GDM1 (cell line): ENCODE measurements at regions not wholly inside any gene's neighbourhood (a gene's known extent, or its start where the extent isn't known, plus 50 kb on each side); places are given as distances from the start of the nearest gene placed in this dataset.

Experiments
- DNase-seq: peaks from one replicate; lab custom pipeline; 2025; lab: John Stamatoyannopoulos, UW

GRCh38 chr4:55175779-55176231 lies 50.4 kb upstream of the KDR start:
- no peak for DNase-seq

DNA sequence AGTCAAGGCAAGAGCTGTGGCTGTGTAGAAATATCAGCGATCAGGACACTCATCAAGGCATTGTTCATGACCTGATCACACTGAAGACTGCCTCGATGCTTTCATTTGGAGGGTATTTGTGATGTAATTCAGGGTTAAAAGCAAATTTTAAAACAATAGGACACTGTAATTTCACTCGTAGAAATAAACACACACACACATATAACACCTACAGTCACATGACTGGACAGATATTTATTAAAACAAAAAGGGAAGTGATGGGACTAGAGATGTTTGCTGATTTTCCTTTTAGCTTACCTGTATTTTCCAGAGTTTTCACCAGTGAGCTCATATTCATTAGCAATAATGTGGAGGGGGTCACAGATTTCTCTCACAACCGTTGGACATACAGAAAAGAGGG lies 51.1 kb upstream of the KDR start:
- DNase-seq, result no peak

- no peak for DNase-seq
Observed at GRCh38 chr4:55177461-55177860, 52.1 kb upstream of the KDR start.

GRCh38 chr4:55178226-55179005 lies 53.0 kb upstream of the KDR start:
- no peak for DNase-seq

- no peak for DNase-seq
Observed at GRCh38 chr4:55181010-55182005, 55.9 kb upstream of the KDR start.

DNA sequence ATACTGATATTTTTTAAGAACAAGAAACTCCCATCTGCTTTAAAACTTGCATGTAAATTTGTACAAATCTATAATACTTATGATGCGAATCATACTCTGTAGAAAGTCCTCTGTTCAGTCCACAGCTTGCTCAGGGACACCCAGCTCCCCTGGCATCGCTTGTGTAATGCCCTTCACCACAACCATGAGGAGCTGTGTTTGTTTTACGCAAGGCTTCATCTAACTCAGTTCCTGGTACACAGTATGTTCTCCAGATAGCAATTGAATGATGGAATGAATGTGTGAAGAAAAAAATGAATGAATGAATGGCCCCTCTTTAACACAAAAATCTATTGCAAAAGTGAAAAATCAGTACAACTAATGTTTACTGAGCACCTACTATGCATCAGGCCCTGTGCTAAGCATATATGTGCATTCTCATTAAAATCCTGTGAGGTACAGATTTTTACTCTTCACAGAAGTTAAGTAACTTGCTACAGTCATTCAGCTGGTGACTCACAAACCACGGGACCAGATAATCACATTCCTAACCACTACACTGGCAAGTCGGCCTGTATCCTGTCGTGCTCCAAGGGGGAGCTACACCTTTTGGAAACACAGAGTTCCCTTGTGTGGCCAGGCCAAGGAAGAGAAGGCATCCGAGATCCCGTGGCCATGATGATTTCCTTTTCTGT lies 58.7 kb upstream of the KDR start:
- DNase-seq, result no peak

GRCh38 chr4:55184600-55185523 lies 59.5 kb upstream of the KDR start:
- no peak for DNase-seq

DNA sequence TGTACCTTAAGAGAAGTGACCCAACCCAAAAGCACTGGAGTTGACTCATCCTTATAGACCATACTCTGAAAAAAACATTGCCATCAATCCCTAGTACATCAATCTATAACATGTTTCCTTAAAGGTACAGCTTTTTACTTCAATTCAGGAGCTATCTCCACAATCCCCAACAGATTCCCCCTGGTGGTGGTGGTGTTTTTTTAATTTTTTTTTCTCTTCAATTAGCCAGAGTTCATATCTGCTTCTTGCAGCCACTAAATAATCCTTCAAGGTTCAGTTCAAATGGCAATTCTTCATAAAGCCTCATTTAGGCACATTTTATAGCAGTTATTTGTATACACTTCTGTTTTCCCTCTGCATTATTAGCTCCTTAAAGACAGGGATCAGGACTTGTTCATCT lies 60.7 kb upstream of the KDR start:
- DNase-seq, result no peak

DNA sequence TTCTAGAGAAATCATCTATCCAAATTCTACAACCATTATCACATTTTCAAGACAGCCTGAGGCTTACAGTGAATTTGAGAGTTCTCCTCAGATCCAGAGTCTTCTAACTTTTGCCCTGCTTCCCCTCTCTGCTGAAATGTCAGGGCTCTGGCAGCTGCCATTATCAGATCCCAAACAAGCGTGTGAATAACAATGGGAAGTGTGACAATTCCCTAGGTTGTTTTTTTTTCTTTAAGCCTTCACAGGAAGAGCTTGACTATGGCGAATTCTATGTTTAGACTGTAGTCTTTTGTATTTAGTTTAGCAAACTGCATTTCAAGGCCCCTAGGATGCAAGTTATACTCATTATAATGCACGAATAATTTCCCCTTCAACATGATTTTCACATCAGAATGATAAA lies 61.3 kb upstream of the KDR start:
- DNase-seq, result no peak

GRCh38 chr4:55214172-55214571 lies 88.8 kb upstream of the KDR start:
- DNase-seq, result no peak

GRCh38 chr4:55215087-55215486 lies 89.7 kb upstream of the KDR start:
- DNase-seq, result no peak

GRCh38 chr4:55216863-55217635 lies 91.7 kb upstream of the KDR start:
- no peak for DNase-seq

DNA sequence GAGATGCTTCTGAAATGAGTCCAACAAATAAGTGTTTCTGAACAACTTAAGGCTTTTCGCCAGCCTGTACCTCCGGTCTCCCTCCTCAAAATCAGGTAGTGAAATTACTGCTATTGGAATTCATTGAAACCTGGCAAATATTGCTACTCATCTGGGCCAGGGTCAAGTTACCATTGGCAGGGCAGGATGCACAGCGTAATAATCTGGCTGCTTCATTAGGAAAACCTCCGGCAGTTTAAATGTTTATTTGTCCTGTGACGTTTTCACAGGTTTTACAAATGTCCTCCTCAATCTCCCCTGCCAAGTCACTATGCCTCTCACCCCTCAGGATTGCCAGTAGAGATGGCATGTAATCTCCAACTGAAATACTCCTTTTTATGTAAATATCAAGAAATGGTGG lies 92.6 kb upstream of the KDR start:
- DNase-seq, result no peak

- no peak for DNase-seq
Observed at GRCh38 chr4:55237839-55238238, 108.2 kb upstream of the SRD5A3 start.

DNA sequence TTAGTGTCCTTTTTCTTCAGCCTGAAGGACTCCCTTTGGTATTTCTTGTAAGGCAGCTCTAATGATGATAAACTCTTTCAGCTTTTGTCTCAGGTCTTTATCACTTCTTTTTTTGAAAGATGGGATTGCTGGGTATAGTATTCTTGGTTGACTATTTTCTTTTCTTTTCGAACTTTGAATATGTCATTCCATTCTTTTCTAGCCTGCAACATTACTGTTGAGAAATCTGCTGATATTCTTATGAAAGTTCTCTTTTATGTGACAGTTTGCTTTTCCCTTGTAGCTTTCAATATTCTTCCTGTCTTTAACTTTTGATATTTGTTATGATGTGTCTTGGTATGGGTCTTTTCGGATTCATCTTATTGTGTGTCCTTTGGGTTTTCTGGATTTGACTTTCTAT lies 107.6 kb upstream of the SRD5A3 start:
- DNase-seq, result no peak

- DNase-seq, result no peak
Observed at GRCh38 chr4:55241461-55241860, 104.6 kb upstream of the SRD5A3 start.

GRCh38 chr4:55242506-55242905 lies 103.5 kb upstream of the SRD5A3 start:
- peak; percentile 73 for DNase-seq

GRCh38 chr4:55247521-55247920 lies 98.5 kb upstream of the SRD5A3 start:
- no peak for DNase-seq

- no peak for DNase-seq
Observed at GRCh38 chr4:55248756-55249155, 97.3 kb upstream of the SRD5A3 start.

GRCh38 chr4:55249476-55249875 lies 96.6 kb upstream of the SRD5A3 start:
- DNase-seq, result no peak

GRCh38 chr4:55251342-55251741 lies 94.7 kb upstream of the SRD5A3 start:
- DNase-seq, result no peak
